RKO (cell line): ENCODE measurements at regions not wholly inside any gene's neighbourhood (a gene's known extent, or its start where the extent isn't known, plus 50 kb on each side); places are given as distances from the start of the nearest gene placed in this dataset.

ENCODE experiments used
- DNase-seq: peaks from one replicate; pipeline ENCODE4 v3.0.0-alpha.2; 2016; ENCODE audit warnings: low spot score

DNA sequence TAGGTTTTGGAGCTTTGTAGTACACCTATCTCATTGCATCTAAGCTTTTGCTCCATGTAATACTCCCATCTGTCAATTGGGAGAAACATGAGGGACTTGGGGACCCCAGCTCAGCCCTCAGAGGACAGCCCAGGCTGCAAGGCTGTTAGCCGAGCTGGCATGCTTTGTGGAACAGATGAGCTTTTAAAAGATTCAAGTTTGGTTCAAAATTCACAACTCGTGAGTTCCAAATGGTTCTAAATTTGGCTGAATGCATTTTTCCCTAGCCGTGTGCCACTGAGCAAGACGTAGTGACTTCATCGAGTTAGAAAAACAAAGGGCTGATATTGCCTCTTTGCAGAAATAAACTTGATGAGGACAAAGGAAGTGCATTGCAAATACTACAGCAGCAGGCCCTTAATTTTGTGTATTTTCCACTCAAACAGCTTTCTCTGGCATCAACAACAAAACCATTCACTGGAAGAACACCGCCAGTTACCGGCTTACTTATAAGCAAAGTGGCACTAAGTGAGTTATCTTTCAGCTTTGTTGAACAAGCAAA lies 165.0 kb upstream of the HS3ST1 start:
- no peak for DNase-seq

DNA sequence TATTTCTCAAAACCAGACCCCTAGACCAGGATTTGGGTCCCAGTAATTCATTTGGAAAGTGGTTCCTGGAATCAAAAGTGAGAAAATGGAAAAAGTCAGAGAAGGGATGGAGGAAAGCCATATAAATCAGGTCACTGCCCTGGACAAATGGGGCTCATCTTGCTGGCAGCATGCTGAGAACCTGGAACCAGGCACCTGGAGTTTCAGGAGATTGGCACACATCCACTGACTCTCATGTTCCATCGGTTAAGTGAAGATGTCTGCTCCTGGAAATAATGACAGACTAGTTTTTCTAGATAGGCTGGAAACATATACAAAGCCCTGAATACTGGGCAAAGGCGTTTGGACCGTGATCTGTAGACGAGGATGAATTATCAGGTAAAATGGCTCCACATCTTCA lies 163.6 kb upstream of the HS3ST1 start:
- DNase-seq = no peak

DNA sequence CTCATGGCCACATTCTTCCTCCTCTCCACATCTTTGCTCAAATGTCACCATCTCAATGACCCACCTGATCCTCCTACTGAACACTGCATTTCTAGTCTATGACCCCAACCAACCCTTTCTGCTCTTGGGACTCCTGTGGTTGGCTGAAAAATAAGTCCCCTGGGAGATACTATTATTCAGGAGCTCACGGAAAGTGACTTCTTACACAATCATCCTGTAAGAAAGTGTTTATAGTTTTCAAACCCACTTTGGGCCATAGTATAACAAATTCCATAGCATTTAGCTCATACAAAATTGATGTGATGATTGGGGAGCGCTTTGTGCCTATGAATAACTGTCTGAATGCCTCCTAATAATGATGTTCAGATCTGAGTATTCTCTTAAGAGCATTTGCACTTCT lies 161.4 kb upstream of the HS3ST1 start:
- no peak for DNase-seq

DNA sequence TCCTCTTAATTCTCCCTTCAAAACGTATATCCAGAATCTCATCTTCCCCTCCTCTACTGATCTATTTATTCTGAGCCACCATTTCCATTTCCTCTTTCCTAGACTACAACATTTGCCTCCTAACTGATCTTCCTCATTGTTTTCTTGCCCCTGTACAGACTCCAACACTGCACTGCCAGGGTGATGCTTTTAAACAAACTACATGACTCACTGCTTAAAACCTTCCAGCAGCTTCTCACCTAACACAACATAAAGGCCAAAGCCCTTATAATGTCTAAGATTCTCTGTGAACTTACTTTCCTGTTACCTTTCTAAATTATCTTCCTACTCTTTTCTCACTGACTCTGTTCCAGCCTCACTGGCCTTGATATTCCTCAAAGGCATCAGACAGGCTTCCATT lies 161.0 kb upstream of the HS3ST1 start:
- DNase-seq = no peak

DNA sequence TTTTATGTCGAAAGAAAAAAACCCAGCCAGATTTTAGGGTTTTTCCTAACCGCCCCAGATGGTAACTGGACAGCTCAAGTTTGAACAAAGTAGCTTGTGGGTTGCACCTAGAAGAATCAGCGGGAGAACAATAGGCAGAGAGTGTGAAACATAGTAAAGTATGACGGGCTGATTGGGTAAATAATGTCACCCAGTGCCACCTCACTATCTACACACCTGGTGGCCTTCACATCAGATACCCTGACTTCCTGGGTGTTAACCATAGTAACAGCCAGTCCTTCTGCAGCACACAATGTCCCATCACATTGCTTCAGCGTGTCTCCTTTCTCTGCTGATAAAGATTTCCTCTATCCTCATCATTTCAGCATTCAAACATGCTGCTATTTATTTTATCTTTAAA lies 159.1 kb upstream of the HS3ST1 start:
- DNase-seq = no peak

DNA sequence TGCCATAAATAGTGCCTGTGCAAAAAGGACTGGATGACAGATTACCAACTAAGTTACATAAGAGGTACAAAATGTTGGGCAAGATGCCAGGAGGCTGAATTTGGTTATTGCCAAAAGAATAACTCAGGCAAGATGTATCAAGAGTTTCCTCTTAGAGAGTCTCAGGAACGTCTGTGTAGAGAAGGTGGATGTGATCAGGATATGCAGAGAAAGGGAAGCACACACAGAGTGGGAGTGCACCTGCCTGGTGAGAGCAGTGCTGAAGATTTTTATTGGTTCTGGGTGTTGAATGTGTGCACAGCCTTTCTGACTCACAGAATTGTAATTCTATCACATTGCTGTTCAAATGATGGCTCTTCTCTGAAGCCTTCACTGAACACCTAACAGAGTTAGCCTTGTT lies 156.8 kb upstream of the HS3ST1 start:
- DNase-seq = no peak

DNA sequence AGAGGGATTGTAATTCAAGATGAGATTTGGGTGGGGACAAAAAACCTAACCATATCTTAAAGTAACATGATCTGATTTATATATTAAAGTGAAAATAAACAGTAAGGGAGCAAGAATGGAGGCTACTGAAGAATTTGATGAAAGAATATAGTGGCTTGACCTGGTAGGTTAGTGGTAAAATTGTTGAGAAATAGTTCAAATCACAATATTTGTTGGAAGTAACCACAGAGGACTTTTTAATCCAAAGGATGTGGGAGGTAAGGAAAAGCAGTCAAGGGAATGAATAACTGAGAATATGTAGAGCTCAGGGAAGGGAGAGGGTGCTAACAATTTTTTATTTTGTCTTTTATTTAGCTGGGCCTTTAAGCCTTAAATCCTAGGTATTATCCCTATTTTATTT lies 139.8 kb upstream of the HS3ST1 start:
- DNase-seq = no peak

DNA sequence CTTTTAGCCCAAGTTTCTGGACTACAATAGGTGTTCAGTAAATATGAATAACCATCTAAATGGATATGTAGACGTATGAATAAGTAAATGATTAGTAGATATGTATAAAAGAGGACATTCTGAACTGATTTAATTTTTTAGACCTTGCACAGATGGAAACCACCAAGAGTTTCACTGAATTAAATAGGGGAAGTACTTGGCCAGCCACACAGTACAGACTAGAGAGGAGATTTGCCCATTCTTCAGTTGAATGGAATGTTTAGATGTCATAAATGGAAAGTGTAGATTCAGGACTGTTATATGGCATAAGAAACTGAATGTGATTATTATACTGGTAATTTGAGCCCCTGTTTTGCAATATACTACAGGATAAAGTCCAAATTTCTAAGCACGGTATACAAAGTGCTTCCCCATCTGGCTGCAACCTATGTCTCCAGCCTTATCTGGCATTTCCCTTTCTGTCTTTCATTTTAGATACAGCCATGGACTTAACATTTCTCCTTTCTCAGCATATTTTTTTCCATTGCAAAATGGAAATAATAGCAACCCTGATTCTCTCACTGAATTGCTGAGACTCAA lies 137.8 kb upstream of the HS3ST1 start:
- DNase-seq = no peak

DNA sequence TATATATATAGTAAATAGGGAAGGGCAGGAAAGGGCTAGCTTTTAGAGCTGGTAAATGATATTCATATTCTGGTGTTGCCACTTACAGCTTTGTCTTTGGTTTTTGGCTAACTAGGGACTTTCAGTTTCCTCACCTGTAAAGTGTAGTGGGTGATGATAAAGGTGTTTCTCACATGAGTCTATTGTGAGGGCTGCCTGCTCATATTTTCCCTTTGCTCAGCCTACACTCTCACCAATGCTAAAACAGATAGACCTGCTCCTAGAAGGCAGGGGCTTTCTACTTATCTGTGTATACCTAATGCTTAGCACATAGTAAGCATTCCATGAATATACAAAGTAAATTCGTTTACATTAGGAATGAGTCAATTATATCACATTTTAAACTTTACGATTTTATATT lies 137.2 kb upstream of the HS3ST1 start:
- DNase-seq = no peak

DNA sequence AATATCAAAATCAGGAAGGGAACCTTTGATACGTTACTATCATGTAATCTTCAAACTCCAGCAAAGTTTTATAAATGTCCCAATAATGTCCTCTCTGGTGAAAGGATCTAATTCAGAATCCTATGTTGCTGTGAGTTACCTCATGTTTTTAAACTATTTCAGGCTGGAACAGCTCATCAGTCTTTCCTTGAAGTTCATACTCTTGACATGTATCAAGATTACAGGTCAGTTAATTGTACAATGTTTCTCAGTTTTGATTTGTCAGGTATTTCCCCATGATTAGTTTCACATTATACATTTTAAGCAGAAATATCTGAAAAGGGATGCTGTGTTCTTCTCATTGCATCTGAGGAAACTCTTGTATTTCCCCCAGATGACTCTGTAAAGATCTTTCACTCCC lies 136.5 kb upstream of the HS3ST1 start:
- no peak for DNase-seq

DNA sequence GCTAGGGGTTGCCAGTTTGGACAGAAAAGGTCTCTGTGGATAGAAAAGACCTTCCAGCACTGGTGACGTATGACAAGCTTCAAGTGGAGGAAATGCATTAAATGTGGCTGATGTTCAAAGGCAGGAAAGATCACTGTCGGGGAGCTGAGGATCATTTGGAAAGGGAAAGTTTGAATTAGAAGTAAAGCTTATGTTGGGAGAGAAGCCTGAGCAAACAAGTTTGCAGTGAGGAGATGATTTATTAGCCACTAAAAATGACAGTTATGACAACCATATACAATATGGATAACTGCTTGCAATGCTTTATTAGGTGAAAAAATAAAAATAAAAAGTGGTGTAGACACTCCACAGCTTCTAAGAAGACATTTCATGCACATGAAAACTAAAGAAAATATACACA lies 135.3 kb upstream of the HS3ST1 start:
- no peak for DNase-seq

DNA sequence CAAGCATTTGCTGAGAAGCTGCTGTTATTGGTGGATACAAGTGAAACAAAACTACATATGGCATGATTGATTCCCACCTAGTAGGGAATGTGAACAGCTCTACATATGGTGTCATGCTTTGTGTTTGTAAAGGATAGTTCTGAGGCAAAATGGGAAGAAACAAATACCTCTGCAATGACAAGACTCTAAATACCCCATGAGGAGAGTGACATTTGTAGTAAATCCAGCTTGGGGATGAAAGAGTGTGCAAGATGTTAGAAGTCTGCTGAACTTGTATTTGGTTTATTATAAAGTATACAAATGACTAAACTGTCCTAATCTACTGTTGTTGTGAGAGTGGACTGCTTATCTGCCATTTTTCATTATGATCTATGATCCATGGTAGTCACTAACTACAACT lies 120.8 kb upstream of the HS3ST1 start:
- no peak for DNase-seq

DNA sequence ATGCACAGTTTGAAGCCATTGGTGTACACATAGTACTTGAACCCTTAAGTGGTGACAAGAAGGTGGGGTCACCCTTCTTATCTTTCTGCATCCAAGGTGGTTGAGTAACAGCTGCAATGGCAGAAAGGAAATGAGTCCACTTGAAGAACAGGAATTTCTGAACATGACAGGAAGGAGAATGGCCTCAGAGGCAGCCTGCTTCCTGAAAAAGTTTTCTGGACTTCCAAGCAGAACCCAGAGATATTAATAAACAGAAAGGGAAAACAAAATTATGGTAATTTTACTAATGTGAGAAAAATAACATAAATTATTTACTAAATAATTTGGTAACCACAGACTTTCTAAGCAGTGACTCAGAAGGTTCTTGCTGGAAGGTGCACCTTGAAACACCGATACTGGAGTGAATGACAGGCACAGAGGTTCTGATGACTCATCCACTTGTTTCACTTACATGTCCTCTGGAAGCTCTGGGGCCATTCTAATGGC lies 119.9 kb upstream of the HS3ST1 start:
- no peak for DNase-seq

DNA sequence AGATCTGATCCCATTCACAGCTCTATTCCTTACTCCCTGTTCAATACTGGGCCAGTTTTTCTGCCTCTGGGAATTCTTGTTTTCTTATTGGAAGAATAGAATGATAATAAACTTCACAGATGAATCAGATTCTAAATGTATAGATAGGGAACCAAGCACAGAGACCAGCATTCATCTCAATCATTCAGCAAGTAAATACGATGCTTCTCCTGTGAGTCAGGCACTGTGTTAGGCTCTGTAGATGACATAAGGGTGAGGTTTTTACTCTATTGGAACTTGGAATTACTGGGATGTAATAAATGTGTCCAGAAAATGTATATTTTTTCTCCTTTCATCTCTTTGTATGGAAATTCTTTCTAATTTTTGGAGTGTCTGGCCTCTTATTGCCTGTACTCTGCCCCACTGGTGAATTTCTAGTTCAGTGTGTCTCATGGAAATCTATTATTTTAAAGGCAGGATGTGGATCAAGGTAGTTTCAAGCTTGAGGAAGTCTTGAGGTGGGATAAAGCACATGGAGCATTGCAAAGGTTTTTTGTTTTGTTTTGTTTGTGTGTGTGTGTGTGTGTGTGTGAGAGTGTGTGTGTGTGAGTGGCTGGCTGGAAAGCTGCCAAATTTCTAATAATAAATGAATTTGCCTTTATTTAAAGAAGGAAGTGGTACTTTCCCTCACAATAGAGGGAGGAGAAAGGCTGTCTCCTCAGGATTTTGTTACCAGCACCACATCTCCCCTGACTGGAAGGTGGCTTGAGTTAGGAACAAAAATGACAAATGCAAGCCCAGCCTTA lies 117.9 kb upstream of the HS3ST1 start:
- no peak for DNase-seq

DNA sequence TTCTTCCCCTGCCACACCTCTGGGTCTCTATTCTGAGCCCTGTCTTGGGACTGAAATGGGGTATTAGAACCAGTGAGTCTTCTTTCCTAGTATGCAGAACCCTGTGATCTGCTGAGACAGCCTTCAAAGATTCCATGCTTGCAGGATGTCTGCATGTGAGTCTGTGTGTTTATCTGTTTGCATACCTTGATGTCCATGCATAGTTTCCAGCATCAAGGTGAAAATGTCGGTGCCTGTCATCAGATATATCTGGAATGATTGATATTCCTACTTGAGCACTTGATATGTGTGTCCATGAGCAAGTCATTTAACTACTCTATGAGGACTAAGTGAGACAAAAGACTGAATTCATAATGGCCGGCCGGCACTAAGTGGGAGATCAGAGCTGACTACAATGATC lies 117.0 kb upstream of the HS3ST1 start:
- no peak for DNase-seq

DNA sequence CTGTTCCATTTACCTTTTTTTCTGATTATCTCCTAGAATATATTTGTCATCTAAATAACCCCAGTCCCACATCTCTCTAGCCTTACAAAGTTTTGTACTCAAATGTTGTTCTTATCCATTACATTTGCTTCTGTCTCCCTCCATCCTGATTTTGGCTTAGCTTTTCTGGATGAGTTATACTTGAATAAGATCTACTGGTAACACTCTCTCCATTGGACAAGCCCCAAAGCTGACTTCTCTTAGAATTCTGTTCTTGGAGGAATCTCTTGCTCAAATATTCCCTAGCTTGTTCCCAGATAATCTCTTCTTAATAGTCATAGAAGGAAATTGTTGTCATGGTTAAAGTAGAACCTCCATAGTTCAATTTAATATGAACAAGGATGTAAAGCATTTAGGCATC lies 115.5 kb upstream of the HS3ST1 start:
- DNase-seq = no peak

DNA sequence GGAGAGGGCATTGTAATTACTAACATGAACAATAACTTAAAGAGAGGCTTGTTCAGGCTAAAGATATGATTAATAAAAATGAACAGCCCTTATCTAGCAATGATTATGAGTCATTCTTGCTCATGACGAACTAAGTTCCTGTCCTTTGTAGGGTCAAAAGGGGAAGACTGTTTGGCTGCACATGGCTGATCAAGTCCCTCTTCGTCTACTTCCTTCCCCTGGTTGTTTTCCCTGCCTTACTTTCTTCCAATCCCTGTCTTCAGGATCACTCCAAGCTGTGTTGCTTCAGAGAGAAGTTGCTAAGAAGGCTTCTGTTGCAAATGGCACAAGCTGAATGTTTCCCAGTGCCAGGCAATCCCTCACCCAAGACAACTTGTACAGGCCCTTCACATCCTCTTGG lies 115.0 kb upstream of the HS3ST1 start:
- DNase-seq = peak; percentile 26

DNA sequence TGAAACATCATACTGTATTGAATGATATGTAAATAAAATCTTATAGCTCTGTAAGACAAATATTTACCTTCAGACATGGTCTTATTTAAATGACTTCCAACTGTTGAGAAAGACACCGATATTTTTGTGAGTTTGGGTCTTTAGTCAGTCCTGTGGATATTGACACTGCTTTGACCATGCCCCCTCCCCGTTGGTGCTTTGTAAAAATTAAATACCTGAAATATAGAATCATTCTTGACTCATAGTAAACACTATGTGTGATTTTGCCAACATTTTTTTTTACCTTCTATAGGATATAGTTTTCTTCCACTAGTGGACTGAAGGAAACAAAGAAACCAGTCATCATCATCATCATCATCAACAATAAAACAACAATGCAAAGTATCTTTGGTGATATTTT lies 114.3 kb upstream of the HS3ST1 start:
- no peak for DNase-seq

DNA sequence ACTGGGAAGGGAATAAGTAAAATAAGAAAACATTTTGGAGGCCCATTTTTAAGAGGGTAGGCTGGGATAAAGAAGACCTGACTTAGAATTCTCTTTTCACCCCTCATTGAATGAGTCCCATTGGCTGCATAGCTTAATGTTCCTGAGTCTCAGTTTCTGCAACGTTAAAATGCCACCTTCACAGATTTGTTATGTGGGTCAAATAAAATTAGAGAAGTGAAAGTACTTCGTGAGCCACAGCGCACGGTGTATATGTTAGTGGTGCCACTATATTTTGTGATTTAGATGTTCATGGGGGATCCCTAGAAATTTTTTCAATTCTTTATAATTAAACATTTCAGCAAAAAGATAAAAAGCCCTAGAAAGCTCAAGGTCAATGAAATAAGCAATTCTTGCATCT lies 109.2 kb upstream of the HS3ST1 start:
- DNase-seq = no peak

DNA sequence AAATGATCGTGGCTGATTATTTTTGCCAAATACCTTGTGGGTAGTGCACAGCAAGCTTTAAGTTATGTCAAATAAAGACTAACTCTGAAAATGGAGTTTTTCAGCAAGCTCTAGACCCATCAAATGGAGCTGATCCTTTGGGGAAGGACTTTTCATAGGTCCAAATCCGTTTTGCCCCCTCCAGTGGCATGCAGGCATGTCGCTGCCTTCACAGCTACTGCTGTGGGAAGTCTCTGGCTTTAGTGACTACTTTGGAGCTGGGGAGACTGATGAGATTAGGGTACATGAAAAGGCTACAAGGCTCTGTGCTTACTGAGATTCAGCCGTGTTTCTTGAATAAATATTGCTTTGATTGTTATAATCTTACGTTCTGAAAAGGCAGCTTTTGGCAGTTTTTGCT lies 106.6 kb upstream of the HS3ST1 start:
- no peak for DNase-seq

DNA sequence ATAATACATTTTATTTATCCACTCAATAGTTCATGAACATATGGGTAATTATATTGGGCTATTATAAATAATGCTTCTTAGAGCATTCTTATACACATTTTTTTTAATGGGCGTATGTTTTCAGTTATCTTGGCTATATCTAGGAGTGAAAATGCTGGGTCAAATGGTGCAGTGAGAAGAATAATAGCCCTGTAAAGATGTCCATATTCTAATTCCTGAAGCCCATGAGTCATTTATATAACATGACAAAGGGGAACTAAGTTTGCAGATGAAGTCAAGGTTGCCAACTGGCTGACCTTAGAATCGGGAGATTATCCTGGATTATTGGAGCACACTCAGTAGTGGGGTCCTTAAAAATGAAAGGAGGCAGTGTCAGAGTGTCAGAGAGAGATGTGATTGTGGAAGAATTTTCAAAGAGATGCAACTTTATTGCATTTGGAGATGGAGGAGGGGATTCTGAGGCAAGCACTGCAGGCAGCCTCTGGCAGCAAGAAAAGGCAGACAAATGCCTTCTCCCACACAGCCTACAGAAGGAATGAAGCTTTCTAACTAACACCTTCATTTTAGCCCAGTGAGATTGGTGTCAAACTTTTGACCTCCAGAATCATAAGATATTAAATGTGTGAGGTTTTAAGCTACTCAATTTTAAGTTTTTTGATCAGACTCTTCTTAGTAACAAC lies 106.1 kb upstream of the HS3ST1 start:
- DNase-seq = no peak

DNA sequence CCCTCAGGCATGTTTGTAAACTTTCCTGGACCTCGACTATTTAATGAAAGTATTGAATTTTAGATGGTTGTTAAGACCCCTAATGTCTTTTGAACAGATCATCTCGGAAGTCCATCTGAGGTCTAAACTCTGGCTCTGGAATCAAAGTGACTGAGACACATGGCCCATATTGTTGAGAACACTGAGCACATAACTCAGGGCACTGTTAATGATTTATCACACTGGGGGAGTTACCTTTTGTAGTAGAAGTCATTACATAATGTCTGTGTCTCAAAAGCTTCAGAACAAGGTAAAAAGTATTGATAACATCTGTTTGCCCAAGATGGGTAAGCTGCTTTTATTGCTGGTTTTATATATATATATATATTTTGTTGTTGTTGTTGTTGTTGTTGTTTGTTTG lies 103.4 kb upstream of the HS3ST1 start:
- DNase-seq = no peak

DNA sequence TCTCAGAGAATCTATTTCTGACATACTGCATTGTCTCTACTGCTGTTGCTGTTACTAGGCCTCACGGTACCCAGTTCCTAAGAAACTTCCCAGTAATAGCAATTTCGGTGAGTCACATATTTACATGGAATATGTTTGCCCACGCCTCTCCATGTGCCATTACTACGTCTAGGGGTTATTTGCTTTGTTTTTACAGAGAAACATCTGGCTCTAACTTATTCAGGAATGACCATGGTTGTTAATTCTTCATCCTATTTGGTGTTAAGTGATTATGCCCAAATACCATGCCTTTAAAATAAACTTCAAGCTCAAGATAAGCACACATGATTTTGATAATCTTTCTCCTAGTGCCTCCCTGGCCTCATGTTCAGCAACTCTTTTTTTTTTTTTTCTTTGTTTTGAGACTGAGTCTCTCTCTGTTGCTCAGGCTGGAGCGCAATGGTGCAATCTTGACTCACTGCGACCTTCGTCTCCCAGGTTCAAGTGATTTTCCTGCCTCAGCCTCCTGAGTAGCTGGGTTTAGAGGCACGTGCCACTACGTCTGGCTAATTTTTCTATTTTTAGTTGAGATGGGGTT lies 101.0 kb upstream of the HS3ST1 start:
- no peak for DNase-seq
